Common myeloid progenitor, CD34-positive (primary cell): ENCODE measurements at regions not wholly inside any gene's neighbourhood (a gene's known extent, or its start where the extent isn't known, plus 50 kb on each side); places are given as distances from the start of the nearest gene placed in this dataset.

Source experiments
- CTCF ChIA-PET: fragments of 350-600 bp; sonication (Branson Sonifier 250); formaldehyde crosslinking; loops from one replicate; lab custom pipeline; 2021; ENCODE audit warnings: antibody characterized with exemption; lab: Charles Lee
- POLR2A ChIA-PET: fragments of 350-600 bp; sonication (Branson Sonifier 250); formaldehyde crosslinking; loops from one replicate; lab custom pipeline; 2021; ENCODE audit warnings: antibody characterized with exemption; lab: Charles Lee
- DNase-seq, 3 donors: peaks; one replicate each; pipeline versions ENCODE4 v3.0.0 to v3.0.0-alpha.2; 2013
- H3K27ac ChIP-seq, 2 experiments: 1 replicate in 1 of 2; 2 replicates in 1 of 2; pipeline ENCODE4 v1.7.0; 2013; ENCODE audit warnings: inconsistent platforms in 2 of 2, low read length in 2 of 2, mild to moderate bottlenecking in 2 of 2, low read depth in 1 of 2, moderate library complexity in 1 of 2; ENCODE audit not compliant: severe bottlenecking in 2 of 2, insufficient read depth in 1 of 2, poor library complexity in 1 of 2
- H3K27me3 ChIP-seq, 5 experiments: replicated peaks in 2 of 5; 1 replicate in 3 of 5; 2 replicates in 2 of 5; pipeline versions ENCODE4 v1.6.1 to v1.7.0; 2013; ENCODE audit warnings: low read length in 4 of 5, mild to moderate bottlenecking in 2 of 5, moderate library complexity in 2 of 5, inconsistent platforms in 1 of 5; ENCODE audit not compliant: insufficient read depth in 5 of 5, control insufficient read depth in 4 of 5
- H3K36me3 ChIP-seq, 4 experiments: 1 replicate in 2 of 4; 2 replicates in 2 of 4; pipeline versions ENCODE4 v1.6.1 to v1.7.0; 2013; ENCODE audit warnings: low read length in 3 of 4, control low read depth in 1 of 4, mild to moderate bottlenecking in 1 of 4; ENCODE audit not compliant: control insufficient read depth in 4 of 4, insufficient read depth in 4 of 4
- H3K4me1 ChIP-seq, 4 experiments: 1 replicate in 3 of 4; 2 replicates in 1 of 4; pipeline versions ENCODE4 v1.6.1 to v1.7.1; 2013; ENCODE audit warnings: low read length in 3 of 4, mild to moderate bottlenecking in 3 of 4, control low read depth in 1 of 4, inconsistent platforms in 1 of 4, moderate library complexity in 1 of 4; ENCODE audit not compliant: control insufficient read depth in 4 of 4, insufficient read depth in 4 of 4; ENCODE audit errors: control extremely low read depth in 1 of 4
- H3K4me3 ChIP-seq, 7 experiments: 1 replicate in 4 of 7; 2 replicates in 3 of 7; pipeline versions ENCODE4 v1.5.1 to v1.7.0; 2013; ENCODE audit warnings: mild to moderate bottlenecking in 7 of 7, low read length in 6 of 7, moderate library complexity in 6 of 7, inconsistent platforms in 2 of 7, low read depth in 2 of 7, control low read depth in 1 of 7; ENCODE audit not compliant: insufficient read depth in 4 of 7, control insufficient read depth in 1 of 7; ENCODE audit errors: extremely low read depth in 1 of 7
- H3K9me3 ChIP-seq, 5 experiments: 1 replicate in 4 of 5; 2 replicates in 1 of 5; pipeline versions ENCODE4 v1.6.1 to v1.7.1; 2013; ENCODE audit warnings: low read length in 4 of 5, mild to moderate bottlenecking in 2 of 5, inconsistent platforms in 1 of 5, low read depth in 1 of 5, moderate library complexity in 1 of 5; ENCODE audit not compliant: control insufficient read depth in 4 of 5, insufficient read depth in 2 of 5; ENCODE audit errors: control extremely low read depth in 1 of 5
- WGBS: methylation state at CpG from one replicate; pipeline ENCODE4 v1.1.5; 2013; ENCODE audit not compliant: insufficient coverage; 5-methylcytosine and 5-hydroxymethylcytosine counted together

DNA sequence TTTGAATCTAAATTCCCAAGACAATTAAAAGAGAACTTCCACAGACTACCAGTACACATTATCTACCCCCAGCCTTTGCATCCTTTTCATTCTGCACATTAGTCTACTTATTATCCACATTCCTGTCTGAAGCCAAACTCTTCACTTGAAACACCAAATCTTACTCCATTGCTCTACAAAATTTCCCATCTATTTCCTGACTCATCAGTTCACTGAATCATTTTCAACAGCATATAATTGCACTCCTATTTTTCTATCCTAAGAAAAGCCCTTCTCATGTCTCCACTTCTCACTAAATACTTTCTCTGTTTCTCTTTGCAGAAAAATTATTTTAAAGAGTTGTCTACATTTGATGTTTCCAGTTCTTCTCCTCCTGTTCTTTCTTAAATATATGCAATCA lies 239.4 kb upstream of the FERMT1 start:
- no peaks in the 10 kb centered on the region for H3K9me3 ChIP-seq
- ChIA-PET CTCF (no interaction called here), POLR2A (no interaction called here)
- no peak overlapping the region for H3K4me3 ChIP-seq
- no peak overlapping the region for H3K27ac ChIP-seq
- no peaks in the 10 kb centered on the region for H3K4me1 ChIP-seq
- H3K27me3 ChIP-seq: no peaks in the 10 kb centered on the region
- DNase-seq: no peak
- no peaks in the 10 kb centered on the region for H3K36me3 ChIP-seq

DNA sequence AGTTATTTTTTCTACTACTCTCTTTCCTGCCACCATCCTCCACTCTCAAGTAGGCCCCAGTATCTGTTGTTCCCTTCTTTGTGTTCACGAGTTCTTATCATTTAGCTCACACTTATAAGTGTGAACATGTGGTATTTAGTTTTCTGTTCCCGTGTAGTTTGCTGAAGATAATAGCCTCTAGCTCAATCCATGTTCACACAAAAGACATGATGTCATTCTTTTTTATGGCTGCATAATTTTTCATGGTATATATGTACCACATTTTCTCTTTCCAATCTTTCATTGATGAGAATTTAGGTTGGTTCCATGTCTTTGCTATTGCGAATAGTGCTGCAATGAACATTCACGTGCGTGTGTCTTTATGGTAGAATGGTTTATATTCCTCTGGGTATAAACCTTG lies 237.9 kb upstream of the FERMT1 start:
- H3K36me3 ChIP-seq: no peaks in the 10 kb centered on the region
- H3K4me3 ChIP-seq: no peak overlapping the region
- POLR2A ChIA-PET: no interaction called here
- no peaks in the 10 kb centered on the region for H3K4me1 ChIP-seq
- H3K9me3 ChIP-seq: no peaks in the 10 kb centered on the region
- CTCF ChIA-PET: no interaction called here
- H3K27ac ChIP-seq: no peak overlapping the region
- no peaks in the 10 kb centered on the region for H3K27me3 ChIP-seq
- DNase-seq: no peak
- no CpG with 5 or more reads among the region's 5 CpGs for WGBS

DNA sequence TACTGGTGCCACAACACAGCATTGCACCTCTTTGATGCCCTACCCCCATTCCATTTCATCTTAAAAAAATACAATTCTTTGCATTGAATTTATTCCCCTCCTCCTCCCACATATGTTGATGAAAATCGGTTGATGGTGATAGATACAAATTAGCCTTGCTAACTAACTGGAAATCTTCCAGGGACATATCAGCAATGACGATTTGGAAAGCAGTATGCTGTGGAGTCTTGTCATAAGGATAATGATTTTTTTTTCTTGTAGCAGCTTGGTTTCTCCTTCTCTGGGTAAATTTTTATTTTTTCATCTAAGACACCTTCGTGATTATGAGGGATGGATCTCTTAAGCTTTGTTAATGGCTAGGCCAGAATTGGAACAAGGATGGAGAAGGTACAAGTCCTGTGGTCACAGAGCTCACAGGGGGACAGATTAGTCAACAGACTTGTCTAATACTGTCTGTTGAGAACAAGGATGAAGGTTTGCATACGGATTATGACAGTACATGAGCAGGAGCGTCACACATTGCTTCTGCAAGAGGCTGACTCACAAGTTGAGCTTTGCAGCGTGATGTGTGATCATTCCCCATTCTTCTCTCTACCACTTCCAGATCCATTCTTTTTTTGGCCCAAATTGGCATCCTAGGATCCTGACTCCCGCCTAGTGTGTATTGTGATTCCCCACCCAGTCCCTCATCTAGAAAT lies 233.1 kb upstream of the FERMT1 start:
- 92% methylated on average over 6 of the region's 7 CpGs for WGBS
- ChIA-PET POLR2A (no interaction called here), CTCF (no interaction called here)
- no peaks in the 10 kb centered on the region for H3K9me3 ChIP-seq
- no peak overlapping the region for H3K4me3 ChIP-seq
- DNase-seq: no peak
- H3K4me1 ChIP-seq: no peaks in the 10 kb centered on the region
- no peaks in the 10 kb centered on the region for H3K27me3 ChIP-seq
- no peaks in the 10 kb centered on the region for H3K36me3 ChIP-seq
- H3K27ac ChIP-seq: no peak overlapping the region

GRCh38 chr20:6348908-6349307 lies 226.1 kb upstream of the FERMT1 start:
- ChIA-PET POLR2A (no interaction called here), CTCF (no interaction called here)
- Histone ChIP-seq H3K27ac (no peak overlapping the region), H3K36me3 (no peaks in the 10 kb centered on the region), H3K4me1 (no peaks in the 10 kb centered on the region), H3K4me3 (no peak overlapping the region), H3K9me3 (no peaks in the 10 kb centered on the region), H3K27me3 (no peaks in the 10 kb centered on the region)
- DNase-seq: no peak

- Histone ChIP-seq H3K9me3 (no peaks in the 10 kb centered on the region), H3K36me3 (no peaks in the 10 kb centered on the region), H3K4me3 (no peak overlapping the region), H3K27me3 (no peaks in the 10 kb centered on the region), H3K27ac (no peak overlapping the region), H3K4me1 (no peaks in the 10 kb centered on the region)
- DNase-seq: no peak
- ChIA-PET CTCF (no interaction called here), POLR2A (no interaction called here)
Measured at GRCh38 chr20:6347916-6348315, 225.1 kb upstream of the FERMT1 start.

DNA sequence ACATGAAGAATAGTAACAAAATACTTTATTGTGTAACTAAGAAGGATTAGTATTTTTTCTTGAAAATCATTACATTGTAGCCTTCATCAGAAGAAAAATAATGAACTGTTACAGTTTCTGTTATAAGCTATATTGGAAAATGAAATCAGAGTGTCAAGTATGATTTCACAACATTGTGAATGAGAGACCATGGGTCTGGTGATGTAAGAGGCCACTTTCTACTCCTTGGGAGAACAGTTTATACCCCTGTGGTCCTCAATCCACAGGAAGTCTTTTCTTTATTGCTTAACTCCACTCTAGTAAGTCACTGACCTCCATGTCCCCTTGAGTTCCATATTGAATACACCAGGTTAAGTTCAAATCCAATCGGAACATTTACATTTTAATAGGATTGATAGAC lies 218.7 kb upstream of the FERMT1 start:
- H3K4me1 ChIP-seq: no peaks in the 10 kb centered on the region
- no peaks in the 10 kb centered on the region for H3K36me3 ChIP-seq
- no peaks in the 10 kb centered on the region for H3K27me3 ChIP-seq
- no peaks in the 10 kb centered on the region for H3K9me3 ChIP-seq
- ChIA-PET CTCF (interaction anchor here (1.4 kb wide), 1 partner anchor 13 kb away, joined by 3 read pairs; no protein-coding TSS in a partner anchor), POLR2A (no interaction called here)
- WGBS: no CpG with 5 or more reads among the region's 1 CpG
- no peak for DNase-seq
- H3K4me3 ChIP-seq: no peak overlapping the region
- no peak overlapping the region for H3K27ac ChIP-seq

GRCh38 chr20:6339176-6339575 lies 216.3 kb upstream of the FERMT1 start:
- no CpG with 5 or more reads among the region's 1 CpG for WGBS
- no peaks in the 10 kb centered on the region for H3K4me1 ChIP-seq
- ChIA-PET POLR2A (no interaction called here), CTCF (no interaction called here)
- no peaks in the 10 kb centered on the region for H3K9me3 ChIP-seq
- H3K36me3 ChIP-seq: no peaks in the 10 kb centered on the region
- H3K4me3 ChIP-seq: no peak overlapping the region
- H3K27ac ChIP-seq: no peak overlapping the region
- no peak for DNase-seq
- H3K27me3 ChIP-seq: no peaks in the 10 kb centered on the region
